ENCODE measurements at regions not wholly inside any gene's neighbourhood (a gene's known extent, or its start where the extent isn't known, plus 50 kb on each side); places are given as distances from the start of the nearest gene placed in this dataset.

GRCh38 chr3:59644479-59645402 lies 594.9 kb upstream of the CFAP20DC start:
- Histone ChIP-seq H3K36me3 (ENCODE audit: control insufficient read depth, insufficient read depth, low read length) (no peaks in the 10 kb centered on the region), H3K27me3 (ENCODE audit: control insufficient read depth, insufficient read depth, low read length) (no peaks in the 10 kb centered on the region), H3K4me3 (ENCODE audit: low read depth, low read length) (no peak overlapping the region)
- no peak for TF ChIP-seq CTCF (IDR thresholded peaks at IDR 0.05; ENCODE audit: insufficient read depth, low read length, poor library complexity, severe bottlenecking)
- no peak for DNase-seq (ENCODE audit: low read depth)

GRCh38 chr3:59641169-59641899 lies 591.5 kb upstream of the CFAP20DC start:
- TF ChIP-seq CTCF (IDR thresholded peaks at IDR 0.05; ENCODE audit: insufficient read depth, low read length, poor library complexity, severe bottlenecking), result no peak
- Histone ChIP-seq H3K36me3 (ENCODE audit: control insufficient read depth, insufficient read depth, low read length) (no peaks in the 10 kb centered on the region), H3K4me3 (ENCODE audit: low read depth, low read length) (no peak overlapping the region), H3K27me3 (ENCODE audit: control insufficient read depth, insufficient read depth, low read length) (no peaks in the 10 kb centered on the region)
- no peak for DNase-seq (ENCODE audit: low read depth)

- peak; percentile 39 for DNase-seq (ENCODE audit: low read depth)
- TF ChIP-seq CTCF (IDR thresholded peaks at IDR 0.05; ENCODE audit: insufficient read depth, low read length, poor library complexity, severe bottlenecking), result no peak
These were observed 583.1 kb upstream of the CFAP20DC start for GRCh38 chr3:59632760-59633573.

GRCh38 chr3:59631482-59631881 lies 581.7 kb upstream of the CFAP20DC start:
- TF ChIP-seq CTCF (IDR thresholded peaks at IDR 0.05; ENCODE audit: insufficient read depth, low read length, poor library complexity, severe bottlenecking), result no peak
- Histone ChIP-seq H3K36me3 (ENCODE audit: control insufficient read depth, insufficient read depth, low read length) (no peaks in the 10 kb centered on the region), H3K27me3 (ENCODE audit: control insufficient read depth, insufficient read depth, low read length) (no peaks in the 10 kb centered on the region), H3K4me3 (ENCODE audit: low read depth, low read length) (no peak overlapping the region)
- no peak for DNase-seq (ENCODE audit: low read depth)

More at GRCh38 chr3:59632760-59633573, 583.1 kb upstream of the CFAP20DC start:
- no peaks in the 10 kb centered on the region for H3K27me3 ChIP-seq (ENCODE audit: control insufficient read depth, insufficient read depth, low read length)
- H3K36me3 ChIP-seq (ENCODE audit: control insufficient read depth, insufficient read depth, low read length), result no peaks in the 10 kb centered on the region
- no peak overlapping the region for H3K4me3 ChIP-seq (ENCODE audit: low read depth, low read length)

- DNase-seq (ENCODE audit: low read depth), result no peak
- TF ChIP-seq CTCF (IDR thresholded peaks at IDR 0.05; ENCODE audit: insufficient read depth, low read length, poor library complexity, severe bottlenecking), result no peak
- no peaks in the 10 kb centered on the region for H3K27me3 ChIP-seq (ENCODE audit: control insufficient read depth, insufficient read depth, low read length)
- no peak overlapping the region for H3K4me3 ChIP-seq (ENCODE audit: low read depth, low read length)
- no peaks in the 10 kb centered on the region for H3K36me3 ChIP-seq (ENCODE audit: control insufficient read depth, insufficient read depth, low read length)
These were observed 571.2 kb upstream of the CFAP20DC start for GRCh38 chr3:59621037-59621436.
